GM12878 (cell line): ENCODE measurements at regions not wholly inside any gene's neighbourhood (a gene's known extent, or its start where the extent isn't known, plus 50 kb on each side); places are given as distances from the start of the nearest gene placed in this dataset.

Source experiments
- EGR1 ChIP-seq, 2 experiments: IDR thresholded peaks; 1 replicate in 1 of 2; 2 replicates in 1 of 2; pipeline ENCODE4 v1.6.1; 2011 to 2012; ENCODE audit warnings: low read depth in 2 of 2, low read length in 2 of 2, borderline replicate concordance in 1 of 2, mild to moderate bottlenecking in 1 of 2, moderate library complexity in 1 of 2
- RCOR1 ChIP-seq: conservative IDR thresholded peaks from 2 replicates; pipeline ENCODE4 v1.6.1; 2012; ENCODE audit warnings: low read depth, low read length, improper control_type of control experiment
- TAF1 ChIP-seq: IDR thresholded peaks from 2 replicates; pipeline ENCODE4 v1.6.1; 2011; ENCODE audit warnings: mild to moderate bottlenecking, low read depth, low read length, borderline replicate concordance
- ZNF274 ChIP-seq: IDR thresholded peaks from one replicate; pipeline ENCODE4 v1.8.0; 2011; ENCODE audit not compliant: insufficient read length, insufficient read depth
- TF ChIP-seq, protein P1 (sequence below): fragments of 450-650 bp; formaldehyde crosslinking; IDR thresholded peaks from 2 replicates; pipeline ENCODE4 v1.5.0; 2022; ENCODE audit warnings: mild to moderate bottlenecking, missing genetic modification characterization

DNA sequence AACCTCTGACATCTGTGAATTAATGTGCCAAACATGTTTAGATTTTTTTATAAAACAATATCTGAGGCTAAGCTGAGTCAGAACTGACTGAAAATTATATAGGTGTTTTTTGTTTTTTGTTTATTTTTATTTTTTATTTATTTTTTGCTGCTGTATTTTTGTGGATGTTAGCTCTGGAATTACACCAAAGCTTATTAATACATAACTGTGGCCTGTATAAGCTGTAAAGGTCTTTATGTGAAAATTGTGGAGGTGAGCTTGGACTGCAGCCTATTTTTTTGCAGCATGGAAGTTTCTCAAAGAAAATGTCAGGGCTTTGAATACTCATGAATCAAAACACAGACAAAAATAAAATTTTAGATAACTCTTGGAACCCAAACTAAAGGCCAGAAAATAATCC, 199.8 kb downstream of the CHRM3 start:
- TF ChIP-seq TAF1 = no peak
- no peak for TF ChIP-seq ZNF274
- TF ChIP-seq EGR1 (IDR thresholded peaks at IDR 0.05; ENCODE audit: borderline replicate concordance in 1 of 2, low read depth in 2 of 2, low read length in 2 of 2) = no peak
- TF ChIP-seq RCOR1 = no peak
- TF ChIP-seq, protein P1, sequence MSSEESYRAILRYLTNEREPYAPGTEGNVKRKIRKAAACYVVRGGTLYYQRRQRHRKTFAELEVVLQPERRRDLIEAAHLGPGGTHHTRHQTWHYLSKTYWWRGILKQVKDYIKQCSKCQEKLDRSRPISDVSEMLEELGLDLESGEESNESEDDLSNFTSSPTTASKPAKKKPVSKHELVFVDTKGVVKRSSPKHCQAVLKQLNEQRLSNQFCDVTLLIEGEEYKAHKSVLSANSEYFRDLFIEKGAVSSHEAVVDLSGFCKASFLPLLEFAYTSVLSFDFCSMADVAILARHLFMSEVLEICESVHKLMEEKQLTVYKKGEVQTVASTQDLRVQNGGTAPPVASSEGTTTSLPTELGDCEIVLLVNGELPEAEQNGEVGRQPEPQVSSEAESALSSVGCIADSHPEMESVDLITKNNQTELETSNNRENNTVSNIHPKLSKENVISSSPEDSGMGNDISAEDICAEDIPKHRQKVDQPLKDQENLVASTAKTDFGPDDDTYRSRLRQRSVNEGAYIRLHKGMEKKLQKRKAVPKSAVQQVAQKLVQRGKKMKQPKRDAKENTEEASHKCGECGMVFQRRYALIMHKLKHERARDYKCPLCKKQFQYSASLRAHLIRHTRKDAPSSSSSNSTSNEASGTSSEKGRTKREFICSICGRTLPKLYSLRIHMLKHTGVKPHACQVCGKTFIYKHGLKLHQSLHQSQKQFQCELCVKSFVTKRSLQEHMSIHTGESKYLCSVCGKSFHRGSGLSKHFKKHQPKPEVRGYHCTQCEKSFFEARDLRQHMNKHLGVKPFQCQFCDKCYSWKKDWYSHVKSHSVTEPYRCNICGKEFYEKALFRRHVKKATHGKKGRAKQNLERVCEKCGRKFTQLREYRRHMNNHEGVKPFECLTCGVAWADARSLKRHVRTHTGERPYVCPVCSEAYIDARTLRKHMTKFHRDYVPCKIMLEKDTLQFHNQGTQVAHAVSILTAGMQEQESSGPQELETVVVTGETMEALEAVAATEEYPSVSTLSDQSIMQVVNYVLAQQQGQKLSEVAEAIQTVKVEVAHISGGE (CRISPR knock-in tag) = no peak
